PFSK-1 (cell line): ENCODE measurements at regions not wholly inside any gene's neighbourhood (a gene's known extent, or its start where the extent isn't known, plus 50 kb on each side); places are given as distances from the start of the nearest gene placed in this dataset.

ENCODE experiments used
- POLR2AphosphoS5 ChIP-seq: IDR thresholded peaks from 2 replicates; pipeline ENCODE4 v1.6.1; 2012; ENCODE audit warnings: low read depth, mild to moderate bottlenecking, control low read depth, low read length, moderate library complexity
- SIN3A ChIP-seq: IDR thresholded peaks from 2 replicates; pipeline ENCODE4 v1.6.1; 2012; ENCODE audit warnings: mild to moderate bottlenecking, low read length, moderate library complexity, borderline replicate concordance; ENCODE audit not compliant: insufficient read depth

- no peak for TF ChIP-seq SIN3A
- no peak for TF ChIP-seq POLR2AphosphoS5
Measured at GRCh38 chr20:51227744-51228143, 204.8 kb upstream of the KCNG1 start.
